ENCODE measurements at regions not wholly inside any gene's neighbourhood (a gene's known extent, or its start where the extent isn't known, plus 50 kb on each side); places are given as distances from the start of the nearest gene placed in this dataset.

- H3K4ac ChIP-seq (ENCODE audit: low read depth, low read length) = no peak overlapping the region
- H3K4me2 ChIP-seq (ENCODE audit: low read depth, low read length) = no peak overlapping the region
- no peaks in the 10 kb centered on the region for H3K9me1 ChIP-seq (ENCODE audit: insufficient read depth, low read length)
- no CpG with 5 or more reads among the region's 3 CpGs for WGBS, 2 experiments (ENCODE audit: extremely low coverage in 2 of 2, insufficient read length in 1 of 2)
- no peak overlapping the region for H2AFZ ChIP-seq (replicated peaks; ENCODE audit: low read length, poor library complexity)
- ChIA-PET POLR2A (ENCODE audit: unreplicated experiment) (no interaction called here), CTCF (no interaction called here)
- H4K5ac ChIP-seq (ENCODE audit: low read depth, low read length) = no peak overlapping the region
- no peak overlapping the region for H3K23ac ChIP-seq (ENCODE audit: low read depth, low read length)
- no peak overlapping the region for H3K18ac ChIP-seq (ENCODE audit: low read depth, low read length)
- BruUV-seq (replicated peaks) = no TSS peak
- in situ Hi-C loops (cut with MboI; ENCODE audit: low sequenced_read_pairs) (no loop called here), dilution Hi-C loops (cut with HindIII; ENCODE audit: low sequenced_read_pairs, unreplicated experiment) (no loop called here), intact Hi-C loops (cut with micrococcal nuclease) (no loop called here)
- H3K27ac ChIP-seq (ENCODE audit: insufficient read depth, low read length) = no peak overlapping the region
- H4K91ac ChIP-seq (ENCODE audit: insufficient read depth, low read depth, low read length) = no peak overlapping the region
- no peak overlapping the region for H3K4me3 ChIP-seq (ENCODE audit: insufficient read depth, low read depth, low read length)
- no peak overlapping the region for H3K9ac ChIP-seq (ENCODE audit: low read depth, low read length)
- H2BK15ac ChIP-seq (ENCODE audit: low read depth, low read length) = no peak overlapping the region
- no peaks in the 10 kb centered on the region for H3K9me3 ChIP-seq (ENCODE audit: control insufficient read depth, insufficient read depth, low read length)
- H2BK120ac ChIP-seq (ENCODE audit: low read depth, low read length) = no peak overlapping the region
- H3K79me1 ChIP-seq (ENCODE audit: low read depth in 1 of 2, low read length in 2 of 2) = no peaks in the 10 kb centered on the region
- no peak overlapping the region for H2AK9ac ChIP-seq (replicated peaks; ENCODE audit: low read depth, low read length, poor library complexity)
- H3K14ac ChIP-seq (replicated peaks; ENCODE audit: low read depth, low read length) = no peak overlapping the region
- no peak overlapping the region for H2AK5ac ChIP-seq (ENCODE audit: low read depth, low read length)
- no peak overlapping the region for H2BK20ac ChIP-seq (ENCODE audit: low read depth, low read length)
- H2BK5ac ChIP-seq (ENCODE audit: low read depth, low read length, poor library complexity, severe bottlenecking) = no peak overlapping the region
- TF ChIP-seq CHD1 (IDR thresholded peaks at IDR 0.05; ENCODE audit: low read depth, low read length) (no peak), CEBPB (IDR thresholded peaks at IDR 0.05; ENCODE audit: low read depth, low read length) (no peak), MAZ (IDR thresholded peaks at IDR 0.05; ENCODE audit: borderline replicate concordance, low read depth, low read length) (no peak), RCOR1 (IDR thresholded peaks at IDR 0.05; ENCODE audit: insufficient replicate concordance, low read length) (no peak), MXI1 (IDR thresholded peaks at IDR 0.05; ENCODE audit: borderline replicate concordance, low read depth, low read length) (no peak), BHLHE40 (IDR thresholded peaks at IDR 0.05; ENCODE audit: low read depth, low read length) (no peak), SMC3 (IDR thresholded peaks at IDR 0.05; ENCODE audit: low read depth, low read length) (no peak), MAFK (IDR thresholded peaks at IDR 0.05; ENCODE audit: low read depth, low read length) (no peak), FOS (IDR thresholded peaks at IDR 0.05; ENCODE audit: low read depth, low read length) (no peak), USF2 (IDR thresholded peaks at IDR 0.05; ENCODE audit: low read depth, low read length) (no peak)
- ATAC-seq (ENCODE audit: low read depth) = no peak
- H3K56ac ChIP-seq (ENCODE audit: extremely low read depth, insufficient read depth, low read length) = no peak overlapping the region
- no peaks in the 10 kb centered on the region for H3K36me3 ChIP-seq (ENCODE audit: control insufficient read depth, insufficient read depth, low read length)
- no peak overlapping the region for H4K8ac ChIP-seq (ENCODE audit: low read depth in 2 of 2, low read length in 2 of 2)
- no peaks in the 10 kb centered on the region for H4K20me1 ChIP-seq (ENCODE audit: insufficient read depth, low read length)
- H3K27me3 ChIP-seq (ENCODE audit: control insufficient read depth, insufficient read depth, low read length) = no peaks in the 10 kb centered on the region
- H3K4me1 ChIP-seq (ENCODE audit: control insufficient read depth, insufficient read depth, low read length) = no peaks in the 10 kb centered on the region
- DNase-seq = no peak
Observed at GRCh38 chr2:78290581-78291214, 734.8 kb upstream of the REG3G start.

All from IMR-90 (cell line).